Sciatic nerve (tissue), 2 donors: ENCODE measurements at regions not wholly inside any gene's neighbourhood (a gene's known extent, or its start where the extent isn't known, plus 50 kb on each side); places are given as distances from the start of the nearest gene placed in this dataset.

Experiments used
- ATAC-seq: fragments of 200-7000 bp; cut with Tn5 transposase; one replicate; pipeline ENCODE4 v1.9.1; 2020; ENCODE audit warnings: mild to moderate bottlenecking, moderate library complexity
- DNase-seq: peaks from one replicate; pipeline ENCODE4 v3.0.0-alpha.2; 2020; ENCODE audit warnings: low spot score
- intact Hi-C: fragments of 100-400 bp; cut with DNase I; formaldehyde crosslinking; loops from one replicate; pipeline ENCODE4 v1.14.2; 2022
- donor health status: DM: no; HTN: no; CAD: no.
- donor health status: DM: no; HTN: no; CAD: no.

DNA sequence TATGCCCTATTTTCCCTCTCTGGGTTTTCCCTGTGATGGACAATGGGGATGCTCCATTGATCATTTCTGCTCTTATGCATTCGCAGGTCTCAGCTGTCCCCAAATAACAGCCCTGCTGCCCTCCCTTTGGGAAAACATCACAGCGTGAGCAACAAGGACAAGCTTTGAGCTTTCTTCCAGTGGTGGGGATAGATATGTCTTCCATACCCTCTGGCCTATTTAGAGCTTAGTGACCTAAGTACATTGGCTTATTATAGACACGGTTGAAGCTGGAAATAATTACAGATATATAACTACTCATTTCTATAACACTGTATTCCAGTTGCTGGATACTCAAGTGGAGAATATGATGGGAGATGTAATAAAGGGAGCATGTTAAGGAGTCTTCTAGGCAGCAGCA is 304.3 kb upstream of the MGAT5 start:
- ATAC-seq (no peak), DNase-seq (no peak)
- intact Hi-C loops: no loop called here

DNA sequence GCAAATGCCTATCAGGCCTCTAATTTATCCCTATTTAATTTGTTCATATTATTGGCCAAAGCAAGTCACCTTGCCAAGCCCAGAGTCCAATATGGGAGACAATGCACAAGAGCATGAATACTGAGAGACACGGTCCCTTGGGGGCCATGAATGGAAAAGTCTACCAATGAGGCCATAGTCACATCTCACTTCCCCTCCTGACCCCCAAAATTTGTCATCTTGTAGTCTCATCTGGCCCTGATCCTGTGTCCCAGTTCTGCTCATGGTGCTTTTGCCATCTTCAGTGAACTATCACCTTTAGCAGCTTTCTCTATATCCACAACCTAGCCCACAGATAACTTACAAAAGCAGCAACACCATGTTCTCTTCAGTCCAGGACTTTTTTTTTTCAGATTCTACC is 302.7 kb upstream of the MGAT5 start:
- intact Hi-C loops: no loop called here
- ATAC-seq (no peak), DNase-seq (no peak)

DNA sequence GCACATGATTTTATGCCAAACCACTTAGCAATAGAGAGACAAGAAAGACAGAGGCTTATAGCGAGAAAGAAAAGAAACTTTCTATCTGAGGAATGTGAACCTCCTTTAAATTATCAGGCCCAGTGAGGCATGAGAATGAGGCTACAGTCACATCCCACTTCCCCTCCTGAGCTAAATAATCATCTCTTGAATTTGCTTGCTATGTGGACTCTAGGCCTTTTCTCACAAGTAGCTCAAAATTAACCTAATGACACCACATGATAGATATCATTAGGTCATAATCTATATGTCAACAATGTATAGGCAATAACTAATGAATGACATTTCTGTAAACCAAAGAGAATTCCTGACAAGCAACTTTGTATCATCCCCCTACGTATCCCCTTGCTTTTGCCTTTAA is 301.5 kb upstream of the MGAT5 start:
- intact Hi-C loops: no loop called here
- DNase-seq (no peak), ATAC-seq (no peak)

DNA sequence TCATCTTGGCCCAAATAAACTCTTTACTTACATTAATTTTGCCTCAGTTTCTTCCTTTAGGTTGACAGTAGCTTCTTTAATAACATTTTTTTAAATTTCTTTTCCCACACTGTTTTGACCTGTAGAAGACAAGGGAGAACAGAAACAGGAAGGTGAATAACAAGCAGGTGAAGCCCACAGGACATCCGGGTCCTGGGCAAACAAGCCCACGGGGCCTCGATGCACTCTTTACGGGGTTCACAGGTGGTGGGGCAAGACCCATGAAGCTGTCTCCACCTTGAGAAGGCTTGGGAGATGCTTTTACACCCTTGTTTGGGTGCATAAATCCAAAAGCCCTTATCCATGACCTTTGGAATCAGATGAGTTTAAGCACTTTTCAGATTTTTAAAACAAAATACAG is 301.0 kb upstream of the MGAT5 start:
- no peak for ATAC-seq
- intact Hi-C loops: no loop called here
- no peak for DNase-seq

DNA sequence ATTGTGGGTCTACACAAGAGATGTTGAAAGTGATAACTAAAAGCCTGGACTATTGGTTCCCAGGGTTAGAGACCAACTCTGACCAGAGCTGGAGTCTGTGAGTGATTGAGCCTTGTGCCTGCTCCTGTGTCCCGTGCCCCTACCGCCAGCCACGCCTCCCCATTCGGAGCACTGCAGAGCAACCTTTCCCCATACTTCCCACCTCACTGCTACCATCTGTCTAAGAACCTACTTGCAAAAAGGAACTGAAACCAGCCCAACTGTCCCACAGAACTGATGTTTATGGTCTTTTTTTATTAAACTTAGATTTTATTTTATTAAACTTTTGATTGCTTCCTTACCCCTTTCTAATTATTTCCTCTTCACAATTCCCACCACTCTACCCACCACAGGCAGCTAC is 300.3 kb upstream of the MGAT5 start:
- intact Hi-C loops: no loop called here
- DNase-seq (no peak), ATAC-seq (no peak)

DNA sequence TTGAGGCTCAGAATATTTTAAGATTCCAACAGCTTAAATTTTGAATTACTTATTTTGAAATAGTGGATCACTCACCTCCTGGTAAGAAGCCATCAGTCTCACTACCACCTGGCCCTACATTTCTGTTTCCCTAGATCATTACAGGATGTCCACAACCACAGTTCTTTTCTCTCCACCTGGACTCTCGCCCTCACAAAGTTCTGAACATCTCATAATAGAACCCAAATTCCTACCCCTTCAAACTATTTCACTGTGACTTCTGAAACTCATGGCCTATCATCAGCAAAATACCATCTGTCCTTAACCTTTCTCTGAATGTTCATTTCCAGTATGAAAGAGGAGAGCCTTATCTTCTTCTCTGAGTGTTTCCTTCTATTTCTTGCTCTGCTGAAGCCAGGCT is 299.2 kb upstream of the MGAT5 start:
- DNase-seq: no peak
- intact Hi-C loops: no loop called here
- no peak for ATAC-seq

DNA sequence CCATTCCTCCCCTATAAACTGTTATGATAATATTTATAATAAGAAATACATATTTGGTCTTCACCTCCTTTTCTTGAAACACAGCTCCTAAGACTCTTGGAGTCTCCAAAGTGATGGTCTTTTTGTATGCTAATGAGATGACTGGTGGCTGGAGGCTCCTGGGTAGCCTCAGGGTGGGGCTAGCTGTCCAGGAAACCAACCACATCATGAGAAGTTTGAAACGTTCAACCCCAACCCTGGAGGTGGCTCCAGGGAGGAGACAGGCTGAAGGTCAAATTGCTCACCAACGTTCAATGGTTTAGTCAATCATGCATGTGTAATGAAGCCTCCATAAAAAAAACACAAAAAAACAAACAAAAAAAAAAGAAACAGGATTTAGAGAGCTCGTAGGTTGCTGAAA is 298.7 kb upstream of the MGAT5 start:
- no peak for ATAC-seq
- DNase-seq: no peak
- intact Hi-C loops: no loop called here

DNA sequence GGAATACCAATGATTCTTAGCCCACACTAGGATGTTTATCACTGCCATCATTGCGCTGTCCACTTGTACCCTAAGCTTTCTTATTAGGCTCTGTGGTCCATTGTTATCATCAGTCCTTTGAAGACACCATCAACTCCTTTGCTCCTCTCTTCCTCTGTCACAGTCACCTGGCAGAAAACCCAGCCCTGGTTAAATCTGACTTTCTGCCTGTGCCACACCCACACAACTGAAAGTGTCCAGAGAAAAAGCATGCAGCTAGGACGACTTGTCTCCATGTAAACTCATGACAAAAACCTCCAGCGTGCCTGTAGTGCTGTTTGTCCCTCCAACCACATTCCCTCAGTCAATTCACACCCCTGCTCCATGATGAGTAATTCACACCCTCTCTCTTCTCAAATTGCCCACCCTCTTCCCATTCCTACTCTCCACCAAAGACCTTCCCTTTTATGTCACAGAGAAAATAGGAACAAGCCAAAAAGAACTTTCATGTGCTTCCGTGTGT is 297.4 kb upstream of the MGAT5 start:
- intact Hi-C loops: no loop called here
- ATAC-seq: no peak
- no peak for DNase-seq

DNA sequence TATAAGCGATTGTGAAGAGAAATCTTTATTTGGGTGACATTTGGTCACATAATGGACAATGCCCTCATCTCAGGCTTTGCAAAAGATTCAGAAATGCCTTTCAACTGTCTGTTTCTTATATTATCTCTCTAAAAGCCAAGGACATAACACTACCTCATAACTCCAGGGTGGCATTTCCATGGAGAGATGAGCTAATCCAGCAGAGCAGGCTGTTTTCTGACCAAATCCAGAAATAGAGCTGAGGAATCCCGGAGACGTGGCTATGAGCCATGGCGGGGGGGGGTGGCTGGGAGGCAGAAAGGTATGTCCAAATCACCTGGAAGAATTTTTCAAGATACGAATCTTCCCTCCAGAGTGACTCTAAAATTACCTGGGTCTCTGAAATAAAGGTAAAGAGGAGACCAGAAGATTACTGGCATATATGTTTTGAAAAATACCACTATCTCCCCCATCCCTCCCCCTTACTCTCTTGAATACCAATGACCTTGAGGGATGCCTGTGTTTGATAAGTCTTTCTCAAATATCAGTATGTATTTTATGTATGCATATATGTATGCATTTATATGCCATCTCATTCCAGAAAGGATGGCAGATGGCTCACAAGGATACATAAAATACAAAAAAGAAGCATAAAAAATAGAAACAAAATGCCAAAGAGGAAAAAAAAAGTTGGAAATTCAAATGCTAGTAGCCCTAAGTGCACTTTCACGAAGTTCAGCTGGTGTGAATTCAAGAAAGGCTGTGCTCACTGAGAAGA is 296.0 kb upstream of the MGAT5 start:
- intact Hi-C loops: no loop called here
- DNase-seq (no peak), ATAC-seq (no peak)

DNA sequence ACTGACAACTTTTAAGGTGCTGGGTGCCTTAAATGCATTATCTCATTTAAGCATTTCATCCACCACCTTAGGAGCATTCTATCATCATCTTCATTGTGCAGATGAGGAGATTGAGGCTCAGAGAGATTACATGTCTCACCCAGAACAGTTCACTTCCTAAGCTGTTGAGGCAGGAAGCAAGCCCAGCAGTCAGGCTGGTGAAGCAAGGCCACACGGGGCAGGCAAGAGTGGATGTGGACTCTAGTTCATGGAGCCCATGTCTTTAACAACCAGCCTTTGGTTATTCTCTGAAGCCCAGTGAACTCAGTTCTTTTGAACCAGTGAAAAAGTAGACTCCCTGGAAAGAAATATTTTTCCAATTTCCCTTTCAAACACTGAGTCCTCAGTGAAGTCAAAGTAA is 294.8 kb upstream of the MGAT5 start:
- no peak for ATAC-seq
- intact Hi-C loops: no loop called here
- no peak for DNase-seq

DNA sequence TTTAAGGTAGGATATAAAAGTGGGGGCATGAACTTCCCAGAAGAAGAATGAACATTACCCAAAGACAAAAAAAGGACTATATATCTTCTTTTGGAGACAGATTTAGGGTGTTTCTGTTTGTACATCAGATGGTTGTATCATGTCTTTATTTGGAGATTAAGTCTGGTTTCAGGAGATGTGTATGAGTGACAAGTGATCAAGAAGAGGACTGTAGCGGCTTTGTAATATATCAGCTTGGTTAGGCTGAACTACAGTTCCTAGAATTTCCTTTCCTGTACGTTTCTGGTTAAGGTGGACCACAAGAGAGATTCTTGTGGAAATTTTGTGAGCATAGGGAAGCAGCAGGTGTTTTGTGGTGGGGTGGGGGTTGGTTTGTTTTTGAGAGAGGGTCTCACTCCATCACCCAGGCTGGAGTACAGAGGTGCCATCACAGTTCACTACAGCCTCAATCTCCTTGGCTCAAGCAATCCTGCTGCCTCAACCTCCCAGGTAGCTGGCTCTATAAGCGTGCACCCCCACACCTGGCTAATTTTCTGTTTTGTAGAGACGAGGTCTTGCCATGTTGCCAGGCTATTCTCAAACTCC is 287.1 kb upstream of the MGAT5 start:
- ATAC-seq (no peak), DNase-seq (no peak)
- intact Hi-C loops: no loop called here

DNA sequence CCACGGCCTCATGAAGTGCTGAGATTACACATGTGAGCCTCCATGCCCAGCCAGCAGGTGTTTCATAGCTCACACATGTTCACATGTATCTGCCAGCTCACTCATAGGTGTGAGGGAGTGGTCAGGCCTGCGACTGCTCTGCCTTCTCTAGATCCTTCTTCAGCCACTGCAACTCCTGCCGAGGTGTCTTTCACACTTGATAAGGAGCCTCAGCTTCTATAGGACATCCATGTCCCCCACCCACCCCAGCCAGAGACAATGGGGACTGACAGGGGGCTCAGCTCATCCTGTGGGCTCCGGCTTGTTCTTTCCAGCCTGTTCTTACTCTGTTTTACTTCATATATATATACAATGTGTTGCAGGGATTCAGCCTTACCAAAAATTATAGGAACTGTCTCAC is 286.5 kb upstream of the MGAT5 start:
- intact Hi-C loops: no loop called here

DNA sequence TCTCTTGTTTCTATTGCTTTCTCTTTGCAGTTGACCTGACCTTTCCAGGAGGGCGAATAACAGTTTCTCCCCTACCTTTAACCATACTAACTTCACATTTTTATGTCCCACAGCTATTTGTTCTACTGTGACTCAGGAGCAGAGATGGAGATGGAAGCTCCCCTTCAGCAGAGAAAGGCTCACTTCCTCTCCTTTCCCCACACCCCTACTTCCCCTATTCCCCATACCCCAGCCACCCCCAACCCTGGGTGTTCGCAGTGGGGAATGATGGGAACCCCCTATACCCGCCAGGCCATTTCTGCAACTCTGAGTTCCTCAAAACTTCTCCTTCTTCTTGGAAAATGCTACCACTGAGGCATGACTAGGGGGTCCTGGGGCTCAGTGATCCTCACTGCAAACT is 285.4 kb upstream of the MGAT5 start:
- ATAC-seq (peak; percentile 44), DNase-seq (no peak)
- intact Hi-C loops: no loop called here

More for the DNA sequence above, 286.5 kb upstream of the MGAT5 start:
- DNase-seq (no peak), ATAC-seq (no peak)

DNA sequence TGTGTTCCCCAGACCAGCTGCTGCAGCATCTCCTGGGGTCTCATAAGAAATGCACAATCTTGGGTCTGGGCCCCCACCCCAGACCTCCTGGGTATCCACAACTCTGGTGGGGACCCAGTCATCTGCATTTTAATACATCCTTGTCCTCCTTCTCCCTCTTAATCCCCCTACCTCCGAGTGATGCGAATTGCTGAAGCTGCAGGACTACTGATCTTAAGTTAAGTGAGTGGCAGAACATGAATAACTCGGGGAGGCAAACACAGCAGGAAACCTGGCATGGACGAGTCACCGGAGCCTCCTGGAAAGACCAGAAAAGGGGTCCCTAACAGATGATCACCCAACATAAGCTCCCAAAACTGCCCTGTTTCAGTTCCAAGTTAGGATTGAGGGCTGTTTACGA is 283.2 kb upstream of the MGAT5 start:
- intact Hi-C loops: no loop called here
- DNase-seq (no peak), ATAC-seq (no peak)

DNA sequence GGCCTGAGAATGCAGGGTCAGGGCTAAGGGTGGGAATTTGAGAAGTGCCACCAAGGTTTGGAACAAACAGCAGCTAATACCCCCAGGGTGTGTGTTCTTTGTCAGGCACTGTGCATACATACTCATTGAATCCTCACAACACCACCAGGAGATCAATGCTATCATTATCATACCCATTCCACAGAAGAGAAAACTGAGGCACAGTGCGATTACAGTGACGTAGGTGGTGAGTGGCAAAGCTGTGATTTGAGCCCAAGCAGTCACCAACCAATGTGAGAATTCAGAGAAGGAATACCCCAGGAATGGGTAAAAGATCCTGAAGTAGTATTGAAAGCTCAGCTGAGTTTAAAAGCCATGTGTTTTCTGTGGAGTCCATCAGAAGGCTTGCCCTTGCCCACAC is 281.6 kb upstream of the MGAT5 start:
- DNase-seq (no peak), ATAC-seq (no peak)
- intact Hi-C loops: no loop called here

DNA sequence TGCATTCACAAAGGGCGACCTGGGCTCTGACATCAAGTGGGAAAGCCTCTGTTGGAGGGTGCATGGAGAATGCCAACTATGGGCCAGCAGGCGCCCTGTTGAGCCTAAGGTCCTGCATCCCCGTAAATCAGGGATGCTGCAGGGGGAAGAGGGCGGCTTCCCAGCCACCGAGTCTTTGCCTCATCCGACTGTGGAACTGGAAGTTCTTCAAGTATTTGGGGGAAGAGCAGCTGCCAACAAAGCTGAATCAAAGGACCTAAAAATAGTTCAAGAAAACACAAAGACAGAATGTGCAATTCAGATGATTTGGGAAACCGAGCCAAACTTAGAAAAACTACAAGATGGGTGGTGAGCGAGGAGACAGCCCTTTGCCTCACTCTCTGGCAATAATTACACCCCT is 281.1 kb upstream of the MGAT5 start:
- ATAC-seq (peak; percentile 80), DNase-seq (no peak)
- intact Hi-C loops: no loop called here

DNA sequence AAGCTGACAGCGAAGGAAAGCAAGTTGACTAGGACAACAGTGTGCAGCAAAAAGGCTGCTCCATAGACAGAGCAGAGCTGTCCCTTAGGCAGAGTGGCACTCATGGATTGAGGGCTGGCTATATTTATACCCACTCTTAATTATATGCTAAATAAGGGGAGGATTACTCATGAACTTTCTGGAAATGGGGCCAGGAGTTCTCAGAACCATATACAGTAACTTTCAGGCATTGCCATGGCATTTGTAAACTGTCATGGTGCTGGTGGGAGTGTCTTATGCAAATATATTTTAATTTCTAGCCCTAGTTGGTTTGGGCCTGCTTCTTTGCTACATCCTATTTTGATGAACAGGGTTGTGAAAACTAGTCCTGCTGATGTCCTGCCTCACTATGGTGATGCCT is 279.5 kb upstream of the MGAT5 start:
- intact Hi-C loops: no loop called here

DNA sequence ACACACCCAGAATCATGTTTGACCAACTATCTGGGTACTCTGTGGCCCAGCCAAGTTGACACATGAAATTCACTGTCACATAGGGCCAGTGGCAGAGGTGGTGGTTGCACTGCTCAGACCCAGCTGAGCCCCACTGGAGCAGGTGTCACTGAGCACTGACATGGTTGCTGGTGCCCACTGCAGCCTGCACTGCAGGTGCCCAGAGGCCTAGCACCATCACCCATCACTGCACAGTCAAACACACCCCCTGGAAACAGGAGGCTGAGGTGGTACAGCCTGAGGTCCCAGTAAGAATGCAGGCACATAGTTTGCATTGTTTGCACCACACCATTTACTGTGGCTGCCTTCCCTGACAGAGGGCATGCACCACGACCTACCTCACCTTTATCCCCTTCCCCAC is 278.7 kb upstream of the MGAT5 start:
- ATAC-seq (no peak), DNase-seq (no peak)
- intact Hi-C loops: no loop called here

More for the DNA sequence above, 279.5 kb upstream of the MGAT5 start:
- no peak for DNase-seq
- ATAC-seq: no peak

DNA sequence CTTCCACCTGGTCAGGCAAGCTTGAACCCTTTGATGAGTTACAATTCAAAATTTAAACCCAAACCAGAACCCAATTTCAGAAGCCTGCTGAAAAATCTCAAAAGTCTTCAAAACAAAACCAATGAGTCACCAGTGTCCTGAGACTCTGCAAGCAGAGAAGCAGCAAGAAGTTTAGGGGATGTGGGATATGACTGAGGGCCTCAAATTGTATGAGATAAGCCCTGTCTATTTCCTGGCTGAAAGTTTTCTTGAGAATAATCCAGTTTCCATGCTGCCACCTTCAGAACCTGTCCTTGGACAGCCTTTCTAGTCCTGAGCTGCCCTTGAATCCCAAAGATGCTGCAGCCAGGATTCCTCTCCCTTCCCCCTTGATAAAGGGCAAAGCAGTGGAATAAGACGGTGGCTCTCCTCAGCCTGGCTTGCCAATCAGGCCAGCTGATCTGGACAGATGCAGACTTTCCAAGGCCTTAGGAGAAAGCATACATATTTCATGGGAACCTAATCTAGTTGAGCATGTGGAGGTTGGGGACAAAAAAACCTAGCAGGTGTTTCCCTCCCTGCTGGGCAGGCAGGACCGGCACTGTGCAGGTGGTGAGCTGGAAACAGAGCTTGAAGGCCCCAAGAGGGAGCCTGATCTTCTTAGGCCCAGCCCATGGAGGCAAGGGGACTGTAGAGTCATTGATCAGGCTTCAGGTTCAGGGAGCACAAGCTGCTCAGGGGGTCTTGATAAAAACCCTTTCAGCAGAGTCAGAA is 278.0 kb upstream of the MGAT5 start:
- DNase-seq: no peak
- ATAC-seq: no peak
- intact Hi-C loops: no loop called here

DNA sequence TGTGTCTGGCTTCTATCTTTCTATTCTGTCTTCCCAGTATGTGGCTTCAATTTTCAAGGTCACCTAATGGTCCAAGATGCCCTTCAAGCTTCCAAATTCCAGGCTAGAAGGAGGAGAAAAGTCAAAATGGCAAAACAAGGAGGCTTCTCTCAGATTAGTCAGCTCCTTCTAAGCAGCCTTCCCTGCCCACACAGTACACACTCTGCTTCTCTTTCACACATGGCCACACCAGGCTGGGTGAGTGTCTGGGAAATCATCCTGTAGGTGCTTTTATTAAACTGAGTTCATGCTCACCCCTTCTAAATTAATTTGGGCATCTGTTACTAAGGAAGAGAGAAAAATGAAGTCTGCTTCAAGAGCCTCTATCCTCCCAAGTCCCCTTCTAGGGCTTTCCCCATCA is 277.2 kb upstream of the MGAT5 start:
- ATAC-seq: no peak
- intact Hi-C loops: no loop called here
- DNase-seq: no peak
